ENCODE measurements at regions not wholly inside any gene's neighbourhood (a gene's known extent, or its start where the extent isn't known, plus 50 kb on each side); places are given as distances from the start of the nearest gene placed in this dataset.
"Not testable (repeated sequence)": the region's sequence is repeated elsewhere in the genome, so short reads cannot be mapped to it uniquely, and the experiment has no call there.

- DNase-seq = no peak
Measured at GRCh38 chr2:35510636-35511035, 844.9 kb upstream of the CRIM1 start.

- DNase-seq = no peak
Measured at GRCh38 chr2:35508601-35509000, 847.0 kb upstream of the CRIM1 start.

DNA sequence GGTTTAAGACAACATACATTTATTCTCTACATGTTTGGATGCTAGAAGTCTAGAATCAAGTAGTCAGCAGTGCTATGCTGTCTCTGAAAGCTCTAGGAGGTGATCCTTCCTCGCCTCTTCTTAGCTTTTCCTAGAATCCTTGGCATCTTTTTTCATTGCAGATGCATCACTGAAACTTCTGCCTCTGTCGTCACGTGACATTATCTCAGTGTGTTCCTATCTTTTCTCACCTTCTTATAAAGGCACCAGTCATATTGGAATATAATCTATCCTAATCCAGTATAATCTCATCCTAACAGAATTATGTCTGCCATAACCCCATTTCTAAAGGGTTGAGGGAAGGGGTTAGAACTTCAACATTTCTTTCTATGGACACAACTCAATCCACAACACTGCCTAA is 851.2 kb upstream of the CRIM1 start:
- DNase-seq = no peak

DNA sequence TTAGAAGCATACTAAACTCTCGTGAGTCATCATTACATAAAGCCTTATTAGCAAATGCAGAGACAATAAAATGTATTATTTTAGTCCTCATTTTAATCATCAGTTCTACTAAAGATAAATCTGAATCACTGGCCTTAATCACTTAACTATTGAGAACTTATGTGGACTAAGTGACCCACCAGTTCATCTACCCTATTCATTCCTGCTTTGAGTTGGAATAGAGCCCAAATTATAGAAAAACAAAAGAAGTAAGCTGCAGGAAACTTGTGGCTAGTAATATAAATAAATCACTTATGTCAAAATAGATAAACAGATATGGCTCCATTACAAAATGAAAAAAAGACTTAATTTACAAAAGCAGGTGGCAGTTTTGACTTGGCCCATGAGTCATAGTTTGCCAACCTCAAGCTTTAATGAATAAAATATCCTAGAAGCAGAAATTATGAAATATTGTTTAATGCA is 851.8 kb upstream of the CRIM1 start:
- DNase-seq = no peak

DNA sequence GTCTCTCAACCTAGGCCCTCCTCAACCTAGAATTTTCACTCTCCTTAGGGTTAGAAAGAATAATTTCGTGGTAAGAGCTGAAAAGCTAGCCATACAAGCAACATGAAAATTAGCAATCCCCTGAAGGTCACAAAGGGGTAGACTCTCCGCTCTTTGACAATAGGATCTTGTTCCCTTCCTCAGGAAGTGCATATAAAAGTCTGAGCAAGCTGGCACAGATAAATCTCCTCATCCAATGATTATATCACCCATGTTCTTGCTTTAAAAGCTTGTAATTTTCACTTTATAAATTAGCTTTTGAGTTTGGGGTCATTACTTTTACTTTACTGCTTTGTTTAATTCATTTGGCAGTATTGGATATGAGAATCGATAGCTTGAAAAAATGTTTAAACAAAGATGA is 852.3 kb upstream of the CRIM1 start:
- no peak for DNase-seq

DNA sequence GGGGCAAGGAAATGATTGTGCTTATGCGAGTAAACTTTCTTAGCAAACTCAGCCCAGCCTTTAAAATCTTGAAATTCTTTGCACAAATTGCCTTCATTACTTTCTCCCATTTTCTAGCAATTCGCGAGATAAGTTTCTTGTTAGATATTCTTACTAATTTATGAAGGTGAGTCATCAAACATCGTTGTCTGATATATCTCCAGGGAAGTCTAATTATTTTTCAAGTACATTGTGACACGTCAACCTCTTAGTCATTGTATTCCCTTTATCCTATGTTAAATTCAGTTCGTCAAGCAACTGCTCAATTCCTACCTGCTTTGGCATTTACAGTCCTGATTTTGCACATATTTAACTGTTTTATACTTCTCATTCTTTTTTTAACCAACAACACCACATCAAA is 854.5 kb upstream of the CRIM1 start:
- DNase-seq = no peak

DNA sequence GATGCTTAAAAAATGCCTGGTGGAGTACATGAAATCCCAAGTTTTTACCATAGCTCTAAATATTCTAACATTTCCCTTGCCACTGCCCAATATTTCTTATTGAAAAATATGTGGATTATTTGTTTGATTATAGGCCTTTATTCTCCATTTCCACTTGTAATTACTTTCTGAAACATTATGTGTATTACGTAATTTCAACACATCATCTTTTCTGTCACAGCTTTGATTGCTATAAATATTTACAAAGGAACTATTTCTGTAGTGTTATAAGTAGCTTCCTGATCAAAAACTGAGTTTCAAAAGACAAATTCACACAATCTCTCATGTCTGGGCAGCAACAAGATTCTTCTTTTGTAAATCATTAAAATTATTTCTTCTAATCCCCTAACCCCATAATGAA is 859.6 kb upstream of the CRIM1 start:
- DNase-seq = no peak

DNA sequence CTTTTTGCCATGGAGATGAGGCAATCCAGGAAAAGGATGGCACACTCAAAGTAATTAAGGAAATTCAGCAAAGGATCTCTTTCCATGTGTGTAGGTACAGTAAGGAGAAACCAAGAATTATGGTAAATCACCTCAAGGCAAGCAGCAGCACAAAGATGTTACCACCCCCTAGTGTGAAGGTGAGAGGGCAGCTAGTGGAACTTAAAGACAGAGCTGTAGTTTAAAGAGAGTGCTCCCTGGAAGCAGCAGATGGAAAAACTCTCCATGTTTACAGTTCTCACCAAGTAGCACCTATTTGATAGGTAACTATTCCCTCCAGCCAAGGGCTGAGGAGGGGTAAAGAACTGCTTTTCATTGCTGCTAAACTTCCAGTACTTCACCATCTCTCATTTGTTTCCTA is 860.4 kb upstream of the CRIM1 start:
- DNase-seq = no peak

DNA sequence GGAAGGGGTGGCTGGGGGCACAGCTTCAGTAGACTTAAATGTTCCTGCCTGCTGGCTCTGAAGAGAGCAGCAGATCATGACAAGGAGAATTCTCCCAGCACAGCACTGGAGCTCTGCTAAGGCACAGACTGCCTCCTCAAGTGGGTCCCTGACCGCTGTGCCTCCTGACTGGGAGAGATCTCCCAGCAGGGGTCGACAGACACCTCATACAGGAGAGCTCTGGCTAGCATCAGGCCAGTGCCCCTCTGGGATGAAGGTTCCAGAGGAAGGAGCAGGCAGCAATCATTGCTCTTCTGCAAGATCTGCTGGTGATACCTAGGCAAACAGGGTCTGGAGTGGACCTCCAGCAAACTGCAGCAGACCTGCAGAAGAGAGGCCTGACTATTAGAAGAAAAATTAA is 877.5 kb upstream of the CRIM1 start:
- DNase-seq = not testable (repeated sequence)

- DNase-seq = no peak
Measured at GRCh38 chr2:35468245-35468644, 887.3 kb upstream of the CRIM1 start.

GRCh38 chr2:35463805-35464596 is 891.6 kb upstream of the CRIM1 start:
- no peak for DNase-seq

DNA sequence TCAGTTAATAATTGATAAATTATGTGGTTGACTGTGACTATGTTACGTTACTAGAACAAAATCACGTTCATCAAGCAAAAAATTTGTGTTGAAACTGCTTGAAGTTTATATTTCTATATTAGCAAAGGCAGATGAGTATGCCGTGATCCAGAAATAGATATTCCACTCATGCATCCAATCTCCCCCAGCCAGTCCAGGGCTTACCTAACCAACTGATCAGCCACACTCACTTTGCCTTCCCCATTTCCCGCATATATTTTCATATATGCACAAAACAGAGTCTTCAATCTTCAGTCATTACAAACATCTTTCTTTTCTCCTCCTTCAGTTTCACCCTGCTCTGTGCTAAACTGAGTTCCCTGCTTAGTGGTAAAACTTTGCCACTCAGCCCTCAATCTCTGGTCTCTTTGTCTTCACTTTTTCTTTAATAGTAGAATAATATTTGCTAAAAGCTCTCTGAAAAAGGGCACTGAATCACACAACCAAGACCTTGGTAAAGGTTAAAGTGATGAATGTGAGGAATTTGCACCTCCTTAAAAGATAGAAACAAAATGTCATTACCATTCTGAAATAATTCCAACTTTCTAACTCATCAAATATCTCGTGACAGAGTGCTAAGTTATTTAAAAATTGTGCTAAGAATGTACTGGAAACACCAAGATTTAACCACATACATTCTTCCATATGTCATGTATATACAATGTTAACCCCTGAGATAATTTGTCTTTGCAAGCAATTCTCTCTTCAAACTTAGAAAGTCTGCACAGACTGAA is 893.2 kb upstream of the CRIM1 start:
- no peak for DNase-seq

DNA sequence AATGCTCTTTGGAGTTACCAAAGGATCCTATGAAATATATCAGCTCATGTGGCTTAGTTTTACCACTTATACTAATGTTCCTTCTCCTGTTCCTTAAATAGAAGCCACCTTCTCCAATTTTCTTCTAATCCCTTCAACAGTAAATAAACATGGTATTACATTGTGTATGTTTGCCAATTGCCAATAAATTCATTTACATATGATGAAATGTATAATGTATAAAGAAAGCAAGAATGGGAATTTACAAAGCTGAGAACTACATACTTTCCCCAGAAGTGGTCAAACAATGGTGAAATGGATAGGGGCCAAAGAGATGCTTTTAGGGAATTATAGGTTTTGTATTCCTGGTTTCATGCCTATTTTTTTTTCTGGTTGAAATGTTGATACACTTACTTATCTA is 894.2 kb upstream of the CRIM1 start:
- no peak for DNase-seq

GRCh38 chr2:35454966-35455638 is 900.5 kb upstream of the CRIM1 start:
- no peak for DNase-seq

- DNase-seq = no peak
Measured at GRCh38 chr2:35447821-35448220, 907.8 kb upstream of the CRIM1 start.

DNA sequence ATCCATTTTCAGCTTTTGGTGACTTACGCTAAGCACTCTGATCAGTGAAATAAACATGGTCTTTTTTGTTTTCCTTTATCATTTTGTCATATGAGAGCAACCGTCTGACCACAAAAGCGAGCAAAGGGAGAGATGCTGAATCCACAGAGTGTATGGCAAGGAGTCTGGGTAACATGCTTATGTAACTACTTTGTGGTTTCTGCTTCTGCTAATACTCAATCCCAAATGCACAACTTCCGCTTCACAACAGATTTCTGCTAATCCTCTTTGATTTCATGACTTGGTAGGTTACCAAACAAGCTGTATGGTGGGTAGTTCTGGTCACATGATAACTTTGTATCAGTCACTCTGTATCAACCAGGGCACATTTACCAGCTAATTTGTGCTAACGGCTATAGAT is 908.4 kb upstream of the CRIM1 start:
- no peak for DNase-seq

GRCh38 chr2:35443087-35443486 is 912.5 kb upstream of the CRIM1 start:
- no peak for DNase-seq

GRCh38 chr2:35441575-35441974 is 914.0 kb upstream of the CRIM1 start:
- not testable (repeated sequence) for DNase-seq

DNA sequence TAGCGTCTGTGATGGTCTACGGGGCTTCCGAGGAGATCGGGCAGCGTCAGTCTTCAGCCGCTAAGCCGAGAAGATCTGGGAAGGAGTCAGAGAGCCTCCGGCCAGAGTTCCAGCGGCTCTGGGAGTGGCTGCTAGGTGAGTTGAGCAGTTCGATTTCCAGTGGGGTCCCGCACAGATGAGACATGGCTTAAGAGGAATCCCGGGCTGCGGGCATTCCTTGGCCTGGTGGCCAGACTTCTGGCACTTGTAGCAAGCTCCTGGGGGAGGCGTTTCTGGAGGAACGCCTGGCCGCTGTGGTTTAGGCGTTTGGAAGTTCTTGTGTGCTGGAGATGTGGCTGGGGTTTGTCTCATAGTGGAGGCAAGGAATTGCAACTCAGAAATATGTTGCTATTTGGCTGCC is 915.3 kb upstream of the CRIM1 start:
- not testable (repeated sequence) for DNase-seq

DNA sequence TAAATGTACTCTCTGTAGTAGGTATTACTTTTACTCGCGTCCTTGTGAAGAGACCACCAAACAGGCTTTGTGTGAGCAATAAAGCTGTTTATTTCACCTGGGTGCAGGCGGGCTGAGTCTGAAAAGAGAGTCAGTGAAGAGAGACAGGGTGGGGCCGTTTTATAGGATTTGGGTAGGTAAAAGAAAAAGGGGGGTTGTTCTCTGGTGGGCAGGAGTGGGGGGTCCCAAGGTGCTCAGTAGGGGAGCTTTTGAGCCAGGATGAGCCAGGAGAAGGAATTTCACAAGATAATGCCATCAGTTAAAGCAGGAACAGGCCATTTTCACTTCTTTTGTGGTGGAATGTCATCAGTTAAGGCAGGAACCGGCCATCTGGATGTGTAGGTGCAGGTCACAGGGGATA is 918.7 kb upstream of the CRIM1 start:
- DNase-seq = not testable (repeated sequence)

GRCh38 chr2:35428548-35428947 is 927.0 kb upstream of the CRIM1 start:
- no peak for DNase-seq

DNA sequence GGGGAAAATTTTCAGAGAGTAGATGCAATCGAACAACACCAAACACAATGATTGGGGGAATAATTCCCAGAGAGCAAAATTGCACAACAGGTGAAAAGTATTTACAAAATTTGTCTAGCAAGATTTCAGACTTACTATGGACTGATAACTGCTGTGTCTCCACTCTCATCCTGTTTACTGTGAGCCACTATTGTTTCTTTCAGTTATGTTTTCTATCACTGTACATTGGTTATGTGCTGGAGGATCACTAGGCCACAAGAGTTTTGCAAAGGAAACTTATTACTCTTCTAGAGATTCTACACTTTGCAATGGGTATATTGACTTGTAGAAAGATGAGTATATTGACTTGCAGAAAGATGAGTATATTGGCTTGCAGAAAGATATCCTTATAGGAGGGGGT is 934.1 kb upstream of the CRIM1 start:
- no peak for DNase-seq

- DNase-seq = no peak
Measured at GRCh38 chr2:35417293-35417692, 938.3 kb upstream of the CRIM1 start.

Measured in NCI-H1092 treated with DMSO at 0.1 percent for 48 hours (cell line).